ENCODE measurements at regions not wholly inside any gene's neighbourhood (a gene's known extent, or its start where the extent isn't known, plus 50 kb on each side); places are given as distances from the start of the nearest gene placed in this dataset.

DNA sequence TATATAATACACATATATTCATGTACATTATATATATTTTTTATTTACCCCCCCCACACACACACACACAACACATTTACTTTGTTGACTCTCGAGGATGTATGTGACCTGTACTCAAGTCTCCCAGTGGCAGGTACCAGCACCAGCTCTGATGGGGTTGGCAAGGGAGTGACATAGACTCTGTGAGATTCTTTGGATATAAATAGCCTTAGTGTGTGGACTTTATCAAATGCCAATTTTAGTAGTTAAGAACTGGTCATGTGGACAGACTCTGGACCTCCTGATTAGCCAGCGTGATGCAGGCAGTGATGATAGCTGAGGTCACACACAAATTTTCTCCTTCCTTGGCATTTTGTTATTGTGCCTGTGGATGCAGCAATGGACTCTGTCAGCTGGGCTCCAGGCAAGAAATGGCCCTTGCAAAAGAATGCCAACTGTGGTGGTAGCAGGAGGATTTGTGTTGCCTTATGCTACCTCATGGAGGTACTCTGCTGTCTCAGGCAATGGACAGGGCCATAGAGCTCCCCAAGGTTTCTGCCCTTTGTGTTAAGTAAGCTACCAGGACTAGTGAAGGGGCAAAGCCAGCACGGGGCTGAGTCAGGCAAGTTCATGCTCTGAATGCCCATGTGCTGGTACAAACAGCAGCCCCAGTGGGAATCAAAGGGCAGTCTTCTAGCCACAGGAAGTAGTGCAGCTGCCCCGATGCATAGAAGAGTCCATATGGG, 224.6 kb upstream of the ZWINT start:
- POLR2A ChIA-PET (ENCODE audit: low non-redundant PET): no interaction called here
- no TSS peak for BruUV-seq (replicated peaks)

DNA sequence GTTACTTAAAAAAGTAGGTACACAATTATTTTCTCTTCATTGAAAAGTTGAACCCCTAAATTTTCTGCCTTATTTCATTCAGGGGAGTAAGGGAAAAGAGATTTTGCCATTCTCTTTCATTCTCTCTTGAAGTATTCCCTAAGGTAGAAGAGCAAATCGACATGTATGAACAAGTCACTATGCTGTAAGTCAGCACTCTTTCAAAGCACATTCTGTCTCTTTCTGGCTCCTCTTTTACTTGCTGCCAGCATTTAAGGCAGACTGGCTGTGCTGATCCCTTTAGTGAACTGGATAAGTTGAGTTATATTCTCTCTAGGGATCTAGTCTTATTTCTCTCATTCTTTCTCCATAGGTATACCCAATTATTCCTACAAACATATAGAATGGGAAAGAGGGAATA, 222.3 kb upstream of the ZWINT start:
- no peaks in the 10 kb centered on the region for H3K4me1 ChIP-seq (ENCODE audit: insufficient read depth, low read length, poor library complexity, severe bottlenecking)
- no TSS peak for BruUV-seq (replicated peaks)
- TF ChIP-seq EZH2 (IDR thresholded peaks at IDR 0.05; ENCODE audit: borderline replicate concordance, low read depth, low read length, poor library complexity, severe bottlenecking) (no peak), CTCF (conservative IDR thresholded peaks at IDR 0.05; ENCODE audit: low read depth, low read length) (no peak)
- H3K9me3 ChIP-seq (ENCODE audit: low read depth, low read length, poor library complexity, severe bottlenecking): peaks cover 28% of the 10 kb centered on the region
- no peak overlapping the region for H3K4me3 ChIP-seq (ENCODE audit: low read depth, low read length, poor library complexity, severe bottlenecking)
- DNase-seq (ENCODE audit: low spot score): no peak
- POLR2A ChIA-PET (ENCODE audit: low non-redundant PET): no interaction called here
- intact Hi-C loops (cut with micrococcal nuclease; ENCODE audit: unreplicated experiment): no loop called here
- H3K36me3 ChIP-seq (ENCODE audit: insufficient read depth, low read length, poor library complexity, severe bottlenecking): no peaks in the 10 kb centered on the region
- H3K27ac ChIP-seq (ENCODE audit: low read depth, low read length, poor library complexity, severe bottlenecking): no peak overlapping the region
- H3K27me3 ChIP-seq (replicated peaks; ENCODE audit: insufficient read depth, low read depth, low read length, poor library complexity): no peaks in the 10 kb centered on the region
- CTCF ChIA-PET: no interaction called here

More for the DNA sequence above, 224.6 kb upstream of the ZWINT start:
- Histone ChIP-seq H3K27ac (ENCODE audit: low read depth, low read length, poor library complexity, severe bottlenecking) (no peak overlapping the region), H3K36me3 (ENCODE audit: insufficient read depth, low read length, poor library complexity, severe bottlenecking) (no peaks in the 10 kb centered on the region), H3K4me3 (ENCODE audit: low read depth, low read length, poor library complexity, severe bottlenecking) (no peak overlapping the region), H3K4me1 (ENCODE audit: insufficient read depth, low read length, poor library complexity, severe bottlenecking) (no peaks in the 10 kb centered on the region), H3K27me3 (replicated peaks; ENCODE audit: insufficient read depth, low read depth, low read length, poor library complexity) (no peaks in the 10 kb centered on the region), H3K9me3 (ENCODE audit: low read depth, low read length, poor library complexity, severe bottlenecking) (peaks cover 32% of the 10 kb centered on the region)
- intact Hi-C loops (cut with micrococcal nuclease; ENCODE audit: unreplicated experiment): no loop called here
- TF ChIP-seq CTCF (conservative IDR thresholded peaks at IDR 0.05; ENCODE audit: low read depth, low read length): no peak
- no peak for TF ChIP-seq EZH2 (IDR thresholded peaks at IDR 0.05; ENCODE audit: borderline replicate concordance, low read depth, low read length, poor library complexity, severe bottlenecking)
- no peak for DNase-seq (ENCODE audit: low spot score)
- CTCF ChIA-PET: no interaction called here

DNA sequence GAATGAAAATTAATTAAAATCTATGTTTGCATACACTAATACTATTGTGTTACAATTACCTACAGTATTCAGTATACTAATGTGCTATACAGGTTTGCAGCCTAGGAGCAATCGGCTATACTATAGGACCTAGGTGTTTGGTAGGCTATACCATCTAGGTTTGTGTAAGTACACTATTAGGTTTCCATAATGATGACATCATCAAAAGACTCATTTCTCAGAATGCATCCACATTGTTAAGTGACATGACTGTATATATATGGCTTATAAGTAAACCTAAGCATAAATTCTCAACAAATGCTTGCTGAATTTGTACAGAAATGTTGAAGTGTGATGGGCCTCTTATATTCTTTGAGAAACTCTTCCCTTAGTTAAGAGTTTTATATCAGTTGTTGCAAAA, 206.5 kb upstream of the ZWINT start:
- ChIA-PET POLR2A (ENCODE audit: low non-redundant PET) (no interaction called here), CTCF (no interaction called here)
- H3K36me3 ChIP-seq (ENCODE audit: insufficient read depth, low read length, poor library complexity, severe bottlenecking): no peaks in the 10 kb centered on the region
- no peak for TF ChIP-seq CTCF (conservative IDR thresholded peaks at IDR 0.05; ENCODE audit: low read depth, low read length)
- no peak for TF ChIP-seq EZH2 (IDR thresholded peaks at IDR 0.05; ENCODE audit: borderline replicate concordance, low read depth, low read length, poor library complexity, severe bottlenecking)
- no peak overlapping the region for H3K4me3 ChIP-seq (ENCODE audit: low read depth, low read length, poor library complexity, severe bottlenecking)
- H3K4me1 ChIP-seq (ENCODE audit: insufficient read depth, low read length, poor library complexity, severe bottlenecking): no peaks in the 10 kb centered on the region
- no peaks in the 10 kb centered on the region for H3K27me3 ChIP-seq (replicated peaks; ENCODE audit: insufficient read depth, low read depth, low read length, poor library complexity)
- intact Hi-C loops (cut with micrococcal nuclease; ENCODE audit: unreplicated experiment): no loop called here
- BruUV-seq (replicated peaks): no TSS peak
- H3K9me3 ChIP-seq (ENCODE audit: low read depth, low read length, poor library complexity, severe bottlenecking): peaks cover 29% of the 10 kb centered on the region
- no peak overlapping the region for H3K27ac ChIP-seq (ENCODE audit: low read depth, low read length, poor library complexity, severe bottlenecking)
- no peak for DNase-seq (ENCODE audit: low spot score)
